Tibial nerve (tissue), 4 donors: ENCODE measurements at regions not wholly inside any gene's neighbourhood (a gene's known extent, or its start where the extent isn't known, plus 50 kb on each side); places are given as distances from the start of the nearest gene placed in this dataset.

ENCODE experiments used
- DNase-seq, 2 donors: peaks; one replicate each; pipeline ENCODE4 v3.0.0-alpha.2; 2019; ENCODE audit warnings: low spot score in 2 of 2
- H3K27ac ChIP-seq, 4 donors: fragments of 200-600 bp; sonication (generic) in 3 of 4; one replicate each; pipeline ENCODE4 v1.5.1; 2017 to 2019; ENCODE audit warnings: mild to moderate bottlenecking in 1 of 4
- H3K27me3 ChIP-seq, 2 donors: fragments of 200-600 bp; sonication (generic) in 1 of 2; one replicate each; pipeline versions ENCODE4 v1.5.1 to v1.6.0; 2017 to 2019
- H3K36me3 ChIP-seq, 3 donors: fragments of 200-600 bp; sonication (generic); one replicate each; pipeline ENCODE4 v1.5.1; 2018 to 2019
- H3K4me1 ChIP-seq, 4 donors: fragments of 200-600 bp; sonication (generic) in 3 of 4; one replicate each; pipeline ENCODE4 v1.5.1; 2017 to 2019
- H3K4me3 ChIP-seq, 4 donors: fragments of 200-600 bp; sonication (generic) in 3 of 4; one replicate each; pipeline ENCODE4 v1.5.1; 2017 to 2019; ENCODE audit warnings: mild to moderate bottlenecking in 1 of 4, moderate library complexity in 1 of 4
- H3K9me3 ChIP-seq, 4 donors: fragments of 200-600 bp; sonication (generic) in 3 of 4; one replicate each; pipeline ENCODE4 v1.5.1; 2017 to 2019
- CTCF ChIP-seq, 5 experiments: fragments of 200-600 bp in 3 of 5; fragments of 450-650 bp in 2 of 5; sonication (generic) in 3 of 5; IDR thresholded peaks; one replicate each; pipeline ENCODE4 v1.5.1; 2016 to 2019; ENCODE audit warnings: antibody characterized with exemption in 5 of 5, mild to moderate bottlenecking in 3 of 5, moderate library complexity in 2 of 5
- EP300 ChIP-seq, 2 donors: sonication (generic); formaldehyde crosslinking; IDR thresholded peaks; one replicate each; pipeline ENCODE4 v1.6.1; 2017; ENCODE audit warnings: antibody characterized with exemption in 2 of 2, mild to moderate bottlenecking in 1 of 2
- POLR2A ChIP-seq, 2 donors: fragments of 450-650 bp; IDR thresholded peaks; one replicate each; pipeline ENCODE4 v1.6.1; 2017; ENCODE audit warnings: antibody characterized with exemption in 2 of 2, mild to moderate bottlenecking in 2 of 2, moderate library complexity in 2 of 2
- WGBS, 2 donors: methylation state at CpG; one replicate each; pipeline ENCODE4 v1.1.5; 2018; 5-methylcytosine and 5-hydroxymethylcytosine counted together

- no peak overlapping the region for H3K27ac ChIP-seq
- no peaks in the 10 kb centered on the region for H3K36me3 ChIP-seq
- TF ChIP-seq POLR2A (IDR thresholded peaks at IDR 0.05), result no peak
- TF ChIP-seq EP300 (IDR thresholded peaks at IDR 0.05), result no peak
- TF ChIP-seq CTCF (IDR thresholded peaks at IDR 0.05), result no peak
- H3K4me3 ChIP-seq, result no peak overlapping the region
- H3K27me3 ChIP-seq, result no peaks in the 10 kb centered on the region
- H3K4me1 ChIP-seq, result peaks cover 0 to 8% (median 0%) of the 10 kb centered on the region in 4 donors
- no peak for DNase-seq
- WGBS, 2 donors, result 44 to 73% methylated on average over 3 of the region's 3 CpGs
- peaks cover 0 to 28% (median 3%) of the 10 kb centered on the region in 4 donors for H3K9me3 ChIP-seq
Measured at GRCh38 chr5:171571663-171572062, 152.2 kb downstream of the FGF18 start.

DNA sequence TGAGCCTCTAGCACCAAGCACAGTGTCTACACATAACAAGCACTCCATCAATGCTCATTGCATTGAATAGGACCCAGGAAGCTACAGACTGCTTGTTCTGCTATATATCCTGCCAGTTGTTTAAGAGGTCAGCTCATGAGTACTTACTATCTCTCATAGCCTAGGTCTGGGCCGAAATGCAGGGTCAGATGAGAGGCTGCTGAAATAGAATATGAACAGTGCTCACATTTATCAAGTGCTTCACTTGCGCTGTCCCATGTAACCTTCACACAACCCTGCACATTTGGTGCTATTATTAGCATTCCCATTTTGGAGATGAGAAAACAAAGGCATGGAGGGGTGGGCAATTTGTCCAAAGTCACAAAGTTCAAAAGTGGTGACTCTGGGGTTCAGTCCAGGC, 153.6 kb downstream of the FGF18 start:
- H3K27me3 ChIP-seq, result no peaks in the 10 kb centered on the region
- no peaks in the 10 kb centered on the region for H3K36me3 ChIP-seq
- peaks cover 0 to 18% (median 0%) of the 10 kb centered on the region in 4 donors for H3K4me1 ChIP-seq
- WGBS, 2 donors, result 71 to 77% methylated on average over 2 of the region's 2 CpGs
- no peak for DNase-seq
- no peak overlapping the region for H3K4me3 ChIP-seq
- TF ChIP-seq CTCF (IDR thresholded peaks at IDR 0.05) (no peak), POLR2A (IDR thresholded peaks at IDR 0.05) (no peak), EP300 (IDR thresholded peaks at IDR 0.05) (no peak)
- H3K9me3 ChIP-seq, result peaks cover 0 to 28% (median 3%) of the 10 kb centered on the region in 4 donors
- H3K27ac ChIP-seq, result no peak overlapping the region

DNA sequence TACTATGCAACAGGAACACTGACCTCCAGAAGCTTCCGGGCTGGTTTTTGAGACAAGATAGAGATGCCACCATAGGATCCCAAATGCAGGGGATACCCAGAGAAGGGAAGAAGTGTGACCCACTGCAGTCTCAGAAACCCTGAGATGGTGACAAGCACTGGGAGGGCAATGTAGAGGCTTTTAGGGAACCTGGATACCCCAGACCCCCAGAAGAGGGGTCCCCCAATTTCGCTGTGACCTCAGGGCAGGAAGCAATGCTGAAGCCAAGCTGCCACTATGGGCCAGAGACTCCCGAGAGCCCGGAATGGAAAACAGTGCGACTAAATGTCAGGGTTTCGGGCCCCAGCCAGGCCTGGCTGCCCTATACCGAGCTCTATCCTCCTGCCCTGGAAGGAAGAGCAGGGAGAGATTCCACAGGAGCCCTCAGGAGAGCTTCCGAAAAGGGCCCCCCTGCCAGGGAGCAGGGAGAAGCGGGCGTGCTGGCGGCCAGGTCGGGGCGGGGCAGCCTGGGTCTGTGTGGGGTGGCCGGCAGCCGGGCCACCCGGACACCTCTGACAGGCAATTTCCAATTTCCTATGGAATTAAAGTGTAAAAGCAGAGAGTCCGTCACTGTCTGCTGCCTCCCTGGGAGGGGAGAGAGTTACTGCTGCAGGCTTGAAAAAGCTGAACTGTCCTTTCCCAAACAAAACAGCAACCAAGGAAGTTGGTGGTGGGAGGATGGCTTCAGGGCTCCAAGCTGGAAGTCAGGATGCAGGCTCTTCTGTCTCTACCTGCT, 154.2 kb downstream of the FGF18 start:
- Histone ChIP-seq H3K36me3 (no peaks in the 10 kb centered on the region), H3K4me3 (no peak overlapping the region), H3K4me1 (peaks cover 0 to 24% (median under 1%) of the 10 kb centered on the region in 4 donors), H3K9me3 (peaks cover 0 to 23% (median 1%) of the 10 kb centered on the region in 4 donors), H3K27ac (peak overlapping the region in 1 of 4 donors; percentile 68), H3K27me3 (no peaks in the 10 kb centered on the region)
- WGBS, 2 donors, result 53 to 60% methylated on average over 14 to 16 of the region's 17 CpGs
- TF ChIP-seq CTCF (IDR thresholded peaks at IDR 0.05) (no peak), POLR2A (IDR thresholded peaks at IDR 0.05) (no peak), EP300 (IDR thresholded peaks at IDR 0.05) (no peak)
- DNase-seq, result no peak

DNA sequence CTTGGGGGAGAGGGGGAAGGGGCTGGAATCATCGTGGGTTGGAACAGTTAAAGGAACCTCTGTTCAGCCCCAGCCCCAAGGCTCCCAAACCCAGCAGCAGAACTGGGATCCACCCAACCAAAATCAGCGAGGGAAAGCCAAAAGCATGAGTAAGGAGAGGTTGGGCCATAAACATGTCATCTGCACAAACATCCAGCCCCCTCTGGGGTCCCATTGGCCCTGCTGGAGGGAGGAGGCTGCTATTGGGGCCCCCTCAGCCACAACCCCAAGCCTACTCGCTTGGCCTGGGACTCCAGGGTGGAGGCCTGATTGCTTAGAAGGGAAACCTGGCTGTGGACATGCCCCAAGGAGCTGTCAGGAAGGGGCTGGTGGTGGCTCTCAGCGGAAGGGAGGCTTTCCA, 154.9 kb downstream of the FGF18 start:
- Histone ChIP-seq H3K36me3 (no peaks in the 10 kb centered on the region), H3K9me3 (peaks cover 0 to 15% (median 0%) of the 10 kb centered on the region in 4 donors), H3K27ac (peak overlapping the region in 1 of 4 donors; percentile 68), H3K27me3 (no peaks in the 10 kb centered on the region), H3K4me3 (no peak overlapping the region), H3K4me1 (peaks cover 0 to 31% (median 1%) of the 10 kb centered on the region in 4 donors)
- WGBS, 2 donors, result 51 to 67% methylated on average over 4 of the region's 4 CpGs
- DNase-seq, result no peak
- no peak for TF ChIP-seq EP300 (IDR thresholded peaks at IDR 0.05)
- no peak for TF ChIP-seq CTCF (IDR thresholded peaks at IDR 0.05)
- no peak for TF ChIP-seq POLR2A (IDR thresholded peaks at IDR 0.05)

DNA sequence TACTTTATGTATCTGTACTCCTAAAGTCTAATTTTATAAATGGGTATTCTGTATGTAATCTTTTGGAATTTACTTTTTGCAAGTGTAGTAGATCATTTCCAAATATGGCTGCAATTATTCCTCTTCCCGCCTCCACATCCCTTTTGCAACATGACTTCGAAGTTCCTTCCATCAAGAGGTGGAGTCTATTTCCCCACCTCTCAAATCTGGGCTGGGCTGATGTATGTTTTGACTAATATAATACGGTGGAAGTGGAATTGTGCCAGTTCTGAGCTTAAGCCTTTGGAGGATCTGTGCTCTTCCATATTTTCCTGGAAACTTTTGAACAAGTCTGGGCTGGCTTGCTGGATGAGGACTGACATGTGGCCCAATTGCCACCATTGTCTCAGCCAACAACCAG, 155.9 kb downstream of the FGF18 start:
- no peaks in the 10 kb centered on the region for H3K27me3 ChIP-seq
- H3K9me3 ChIP-seq, result peaks cover 0 to 6% (median 0%) of the 10 kb centered on the region in 4 donors
- 53 to 64% methylated on average over 3 of the region's 3 CpGs for WGBS, 2 donors
- TF ChIP-seq POLR2A (IDR thresholded peaks at IDR 0.05), result no peak
- no peak for TF ChIP-seq CTCF (IDR thresholded peaks at IDR 0.05)
- no peak for TF ChIP-seq EP300 (IDR thresholded peaks at IDR 0.05)
- H3K27ac ChIP-seq, result no peak overlapping the region
- H3K4me1 ChIP-seq, result peaks cover 0 to 40% (median 1%) of the 10 kb centered on the region in 4 donors
- DNase-seq, result no peak
- no peak overlapping the region for H3K4me3 ChIP-seq
- H3K36me3 ChIP-seq, result no peaks in the 10 kb centered on the region
